GM12891 (cell line): ENCODE measurements at regions not wholly inside any gene's neighbourhood (a gene's known extent, or its start where the extent isn't known, plus 50 kb on each side); places are given as distances from the start of the nearest gene placed in this dataset.

ENCODE experiments used
- POLR2A ChIP-seq: IDR thresholded peaks from 2 replicates; pipeline ENCODE4 v1.6.1; 2011; ENCODE audit warnings: low read depth, low read length, control low read depth
- POLR2AphosphoS5 ChIP-seq: IDR thresholded peaks from 2 replicates; pipeline ENCODE4 v1.6.1; 2011; ENCODE audit warnings: low read depth, low read length, control low read depth
- SPI1 ChIP-seq: IDR thresholded peaks from 2 replicates; pipeline ENCODE4 v1.6.1; 2011; ENCODE audit warnings: low read depth, low read length, control low read depth

- TF ChIP-seq POLR2AphosphoS5, result no peak
- no peak for TF ChIP-seq POLR2A
- no peak for TF ChIP-seq SPI1
These were observed 230.0 kb downstream of the SPANXN3 start for GRCh38 chrX:143287236-143287635.
